ENCODE measurements at regions not wholly inside any gene's neighbourhood (a gene's known extent, or its start where the extent isn't known, plus 50 kb on each side); places are given as distances from the start of the nearest gene placed in this dataset.

DNA sequence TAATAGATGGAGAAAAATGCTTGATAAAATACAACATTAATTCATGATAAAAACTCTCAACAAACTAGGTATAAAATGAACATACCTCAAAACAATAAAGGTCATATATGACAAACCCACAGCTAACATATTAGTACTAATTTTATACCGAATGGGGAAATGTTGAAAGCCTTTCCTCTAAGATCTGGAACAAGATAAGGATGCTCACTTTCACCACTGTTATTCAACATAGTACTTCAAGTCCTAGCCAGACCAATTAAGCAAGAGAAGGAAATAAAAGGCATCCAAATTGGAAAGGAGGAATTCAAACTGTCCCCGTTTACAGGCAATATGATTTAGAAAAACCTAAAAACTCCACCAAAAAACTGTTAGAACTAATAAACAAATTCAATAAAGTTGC, 61.5 kb upstream of the CTIF start:
- TF ChIP-seq, protein P1, sequence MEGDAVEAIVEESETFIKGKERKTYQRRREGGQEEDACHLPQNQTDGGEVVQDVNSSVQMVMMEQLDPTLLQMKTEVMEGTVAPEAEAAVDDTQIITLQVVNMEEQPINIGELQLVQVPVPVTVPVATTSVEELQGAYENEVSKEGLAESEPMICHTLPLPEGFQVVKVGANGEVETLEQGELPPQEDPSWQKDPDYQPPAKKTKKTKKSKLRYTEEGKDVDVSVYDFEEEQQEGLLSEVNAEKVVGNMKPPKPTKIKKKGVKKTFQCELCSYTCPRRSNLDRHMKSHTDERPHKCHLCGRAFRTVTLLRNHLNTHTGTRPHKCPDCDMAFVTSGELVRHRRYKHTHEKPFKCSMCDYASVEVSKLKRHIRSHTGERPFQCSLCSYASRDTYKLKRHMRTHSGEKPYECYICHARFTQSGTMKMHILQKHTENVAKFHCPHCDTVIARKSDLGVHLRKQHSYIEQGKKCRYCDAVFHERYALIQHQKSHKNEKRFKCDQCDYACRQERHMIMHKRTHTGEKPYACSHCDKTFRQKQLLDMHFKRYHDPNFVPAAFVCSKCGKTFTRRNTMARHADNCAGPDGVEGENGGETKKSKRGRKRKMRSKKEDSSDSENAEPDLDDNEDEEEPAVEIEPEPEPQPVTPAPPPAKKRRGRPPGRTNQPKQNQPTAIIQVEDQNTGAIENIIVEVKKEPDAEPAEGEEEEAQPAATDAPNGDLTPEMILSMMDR (IDR thresholded peaks at IDR 0.05; ENCODE audit: low read depth, low read length): no peak
- ChIA-PET POLR2A (no interaction called here), CTCF (interaction anchor here (0.6 kb wide), 1 partner anchor 198 kb away, joined by 3 read pairs; no protein-coding TSS in a partner anchor)
- Histone ChIP-seq H3K27ac (ENCODE audit: low read depth, low read length) (no peak overlapping the region), H3K4me3 (ENCODE audit: low read depth, low read length) (no peak overlapping the region), H3K27me3 (ENCODE audit: control insufficient read depth, insufficient read depth, low read length) (no peaks in the 10 kb centered on the region), H3K9me3 (ENCODE audit: control insufficient read depth, insufficient read depth, low read length) (peaks cover 5% of the 10 kb centered on the region; the same call in 1 of the 2 replicates)
- DNase-seq (ENCODE audit: low read depth, low spot score): no peak

DNA sequence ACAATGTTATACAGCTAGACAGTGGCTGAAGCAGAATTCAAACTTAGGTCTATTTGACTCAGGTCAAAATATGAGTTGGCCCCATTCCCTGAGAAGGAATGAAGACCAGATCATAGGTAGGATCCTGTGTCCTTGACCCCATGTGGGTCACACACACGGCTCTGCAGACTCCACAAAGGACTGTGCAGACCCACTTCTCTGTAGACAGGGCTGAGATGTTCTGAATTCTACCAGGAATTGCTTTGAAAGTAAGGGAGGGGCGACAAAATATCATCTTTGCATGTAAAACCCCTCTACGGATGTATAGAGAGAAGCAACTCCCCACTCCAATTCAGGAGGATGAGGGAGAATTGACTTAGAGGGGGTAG, 62.3 kb upstream of the CTIF start:
- ChIA-PET POLR2A (no interaction called here), CTCF (interaction anchor here (0.6 to 4.1 kb wide), 37 partner anchors 10 to 940 kb away, joined by 3 to 61 read pairs (median 5); no protein-coding TSS in a partner anchor)
- TF ChIP-seq, protein P1 (IDR thresholded peaks at IDR 0.05; ENCODE audit: low read depth, low read length): no peak

DNA sequence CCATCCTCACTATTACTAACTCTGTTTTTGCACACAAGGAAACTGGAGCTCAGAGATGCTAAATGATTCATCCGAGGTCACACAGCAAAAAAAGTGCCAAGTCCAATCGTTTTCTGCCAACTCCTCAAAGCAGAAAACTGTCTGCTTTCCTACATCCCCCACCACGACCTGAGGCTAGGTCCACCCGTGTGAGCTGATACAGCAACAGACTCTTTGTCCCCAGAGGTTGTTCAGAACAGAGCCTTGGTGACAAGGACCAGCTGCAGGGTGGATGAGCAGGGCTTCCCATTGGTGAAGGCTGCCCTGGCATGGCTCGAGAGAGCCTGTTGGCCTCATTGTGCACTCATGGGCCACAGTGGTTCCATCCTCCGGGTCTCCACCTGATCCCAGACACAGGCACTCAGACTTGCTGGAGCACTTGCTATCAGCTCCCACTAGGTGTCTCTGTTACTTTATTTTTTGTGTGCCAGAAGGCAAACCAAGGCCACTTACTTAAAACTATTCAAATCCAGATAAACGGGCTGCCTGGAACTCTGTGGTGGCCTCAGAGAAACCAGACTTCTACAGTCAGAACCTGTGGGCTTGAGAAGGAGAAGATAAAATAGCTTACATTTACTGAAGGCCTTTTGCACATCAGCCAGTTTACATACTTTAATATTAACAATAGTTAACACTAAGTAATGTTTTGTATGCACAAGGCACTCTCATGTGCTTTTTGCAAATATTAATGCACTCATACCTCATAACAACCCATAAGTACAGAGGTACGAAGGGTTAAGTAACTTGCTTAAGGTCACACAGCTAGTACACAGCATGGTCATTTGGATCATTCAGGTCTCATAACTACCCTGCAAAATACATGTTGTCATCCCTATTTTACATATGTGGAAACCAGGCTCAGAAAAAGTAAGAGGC, 62.9 kb upstream of the CTIF start:
- Histone ChIP-seq H3K27me3 (ENCODE audit: control insufficient read depth, insufficient read depth, low read length) (peaks cover 4% of the 10 kb centered on the region), H3K9me3 (ENCODE audit: control insufficient read depth, insufficient read depth, low read length) (peaks cover 8% of the 10 kb centered on the region; the same call in 1 of the 2 replicates), H3K27ac (ENCODE audit: low read depth, low read length) (no peak overlapping the region), H3K4me3 (ENCODE audit: low read depth, low read length) (no peak overlapping the region)
- peak; percentile 51 for DNase-seq (ENCODE audit: low read depth, low spot score)
- ChIA-PET POLR2A (no interaction called here), CTCF (interaction anchor here (0.6 to 4.1 kb wide), 42 partner anchors 11 to 940 kb away, joined by 3 to 61 read pairs (median 4); no protein-coding TSS in a partner anchor)
- TF ChIP-seq, protein P1 (IDR thresholded peaks at IDR 0.05; ENCODE audit: low read depth, low read length): peak; percentile 87

More for the DNA sequence above, 62.3 kb upstream of the CTIF start:
- Histone ChIP-seq H3K27ac (ENCODE audit: low read depth, low read length) (no peak overlapping the region), H3K4me3 (ENCODE audit: low read depth, low read length) (no peak overlapping the region), H3K9me3 (ENCODE audit: control insufficient read depth, insufficient read depth, low read length) (peaks cover 8% of the 10 kb centered on the region; the same call in 1 of the 2 replicates), H3K27me3 (ENCODE audit: control insufficient read depth, insufficient read depth, low read length) (peaks cover 3% of the 10 kb centered on the region)
- no peak for DNase-seq (ENCODE audit: low read depth, low spot score)

DNA sequence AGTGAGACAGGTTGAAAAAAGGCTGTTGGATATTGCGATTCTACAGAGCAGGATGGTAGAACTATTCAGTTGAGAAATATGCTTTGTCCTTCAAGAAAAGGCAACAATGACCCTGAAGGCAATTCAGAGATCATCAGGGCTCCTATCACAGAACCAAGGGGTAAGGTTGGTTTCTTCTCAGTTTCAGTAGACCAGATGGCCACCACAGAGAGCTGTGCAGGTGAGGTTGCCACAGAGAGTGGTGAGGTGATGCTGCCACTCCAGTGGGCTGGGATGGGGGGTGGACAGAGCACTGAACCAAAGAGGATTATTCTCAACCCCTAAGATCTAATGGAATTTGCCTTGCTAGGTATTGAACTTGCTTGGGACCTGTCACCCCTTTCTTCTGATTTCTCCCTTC, 64.6 kb upstream of the ZBTB7C start:
- Histone ChIP-seq H3K4me3 (ENCODE audit: low read depth, low read length) (no peak overlapping the region), H3K27me3 (ENCODE audit: control insufficient read depth, insufficient read depth, low read length) (peaks cover 4% of the 10 kb centered on the region), H3K27ac (ENCODE audit: low read depth, low read length) (no peak overlapping the region), H3K9me3 (ENCODE audit: control insufficient read depth, insufficient read depth, low read length) (peaks cover 8% of the 10 kb centered on the region; the same call in 1 of the 2 replicates)
- POLR2A ChIA-PET: interaction anchor here (0.6 to 1.0 kb wide), 2 partner anchors 70 to 295 kb away, joined by 3 to 4 read pairs; no protein-coding TSS in a partner anchor
- CTCF ChIA-PET: interaction anchor here (0.7 to 4.1 kb wide), 6 partner anchors 9 to 1954 kb away, joined by 3 to 61 read pairs (median 16); no protein-coding TSS in a partner anchor
- DNase-seq (ENCODE audit: low read depth, low spot score): no peak
- TF ChIP-seq, protein P1 (IDR thresholded peaks at IDR 0.05; ENCODE audit: low read depth, low read length): no peak

DNA sequence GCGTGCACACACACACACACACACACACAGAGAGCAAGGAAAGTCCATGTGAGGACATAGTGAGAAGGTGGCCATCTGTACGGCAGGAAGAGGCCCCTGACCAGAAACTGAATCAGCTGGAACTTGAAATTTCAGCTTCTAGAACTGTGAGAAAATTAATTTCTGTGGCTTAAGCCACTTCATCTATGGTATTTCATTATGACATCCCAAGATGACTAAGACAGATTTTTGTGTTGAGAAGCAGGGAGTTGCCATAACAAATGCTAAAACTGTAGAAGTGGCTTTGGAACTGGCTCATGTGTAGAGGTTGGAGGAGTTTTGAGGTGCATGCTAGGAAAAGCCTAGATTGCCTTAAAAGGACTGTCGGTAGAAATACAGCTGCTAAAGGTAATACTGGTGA, 63.4 kb upstream of the ZBTB7C start:
- Histone ChIP-seq H3K27me3 (ENCODE audit: control insufficient read depth, insufficient read depth, low read length) (peaks cover 10% of the 10 kb centered on the region), H3K9me3 (ENCODE audit: control insufficient read depth, insufficient read depth, low read length) (peaks cover 5% of the 10 kb centered on the region; the same call in 1 of the 2 replicates), H3K27ac (ENCODE audit: low read depth, low read length) (no peak overlapping the region), H3K4me3 (ENCODE audit: low read depth, low read length) (no peak overlapping the region)
- ChIA-PET POLR2A (no interaction called here), CTCF (interaction anchor here (4.1 kb wide), 1 partner anchor 203 kb away, joined by 46 read pairs; no protein-coding TSS in a partner anchor)
- TF ChIP-seq, protein P1 (IDR thresholded peaks at IDR 0.05; ENCODE audit: low read depth, low read length): no peak
- DNase-seq (ENCODE audit: low read depth, low spot score): no peak
